ENCODE measurements at regions not wholly inside any gene's neighbourhood (a gene's known extent, or its start where the extent isn't known, plus 50 kb on each side); places are given as distances from the start of the nearest gene placed in this dataset.

GRCh38 chr2:847669-848068, 103.0 kb upstream of the SNTG2 start:
- Histone ChIP-seq H3K27ac (ENCODE audit: low read length) (no peak overlapping the region), H3K9me3 (ENCODE audit: control insufficient read depth in 2 of 2, low read length in 2 of 2) (no peaks in the 10 kb centered on the region)

GRCh38 chr2:844715-845114, 105.9 kb upstream of the SNTG2 start:
- Histone ChIP-seq H3K4me1 (ENCODE audit: control insufficient read depth, insufficient read depth, low read length) (no peaks in the 10 kb centered on the region), H3K27me3 (ENCODE audit: control insufficient read depth in 1 of 2, insufficient read depth in 2 of 2, low read length in 2 of 2) (no peaks in the 10 kb centered on the region), H3K36me3 (ENCODE audit: control insufficient read depth in 2 of 2, insufficient read depth in 2 of 2, low read length in 2 of 2) (no peaks in the 10 kb centered on the region), H3K27ac (ENCODE audit: low read length) (no peak overlapping the region), H3K9me3 (ENCODE audit: control insufficient read depth in 2 of 2, low read length in 2 of 2) (no peaks in the 10 kb centered on the region), H3K9ac (ENCODE audit: low read length in 2 of 2) (no peak overlapping the region), H3K4me3 (ENCODE audit: low read length in 2 of 2) (no peak overlapping the region)

More at GRCh38 chr2:847669-848068, 103.0 kb upstream of the SNTG2 start:
- Histone ChIP-seq H3K4me1 (ENCODE audit: control insufficient read depth, insufficient read depth, low read length) (no peaks in the 10 kb centered on the region), H3K4me3 (ENCODE audit: low read length in 2 of 2) (no peak overlapping the region), H3K27me3 (ENCODE audit: control insufficient read depth in 1 of 2, insufficient read depth in 2 of 2, low read length in 2 of 2) (no peaks in the 10 kb centered on the region), H3K9ac (ENCODE audit: low read length in 2 of 2) (no peak overlapping the region), H3K36me3 (ENCODE audit: control insufficient read depth in 2 of 2, insufficient read depth in 2 of 2, low read length in 2 of 2) (no peaks in the 10 kb centered on the region)

DNA sequence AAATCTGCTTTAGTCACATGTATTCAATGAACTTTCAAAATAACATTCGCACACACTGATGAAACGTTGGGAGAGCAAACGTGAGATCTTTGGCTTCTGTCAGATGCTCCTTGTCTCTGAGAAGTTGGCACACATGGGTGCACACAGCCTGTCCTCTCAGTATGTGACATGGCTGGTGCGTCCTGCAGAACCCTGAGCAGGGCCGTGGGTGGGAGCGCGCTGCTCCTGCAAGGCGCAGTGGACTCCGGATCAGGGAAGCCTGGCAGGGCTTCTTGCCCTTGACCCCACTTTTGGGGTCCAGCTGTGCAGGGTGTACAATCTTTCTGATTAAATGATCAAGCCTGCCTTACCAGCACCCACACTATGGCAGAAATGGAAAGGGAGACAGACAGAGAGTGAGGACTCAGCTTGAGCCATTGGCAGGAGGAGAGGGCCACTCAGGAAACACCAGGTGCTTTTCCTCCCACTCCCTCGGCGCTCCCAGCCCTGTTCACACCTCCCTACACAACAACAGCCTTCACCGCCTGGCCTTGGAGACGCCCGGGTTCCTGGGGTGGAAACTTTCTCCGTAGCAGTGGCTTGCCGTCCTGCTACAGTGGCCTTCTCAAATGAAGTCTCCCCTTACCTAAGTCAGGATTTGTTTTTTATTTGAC, 108.4 kb upstream of the SNTG2 start:
- Histone ChIP-seq H3K36me3 (ENCODE audit: control insufficient read depth in 2 of 2, insufficient read depth in 2 of 2, low read length in 2 of 2) (no peaks in the 10 kb centered on the region), H3K4me3 (ENCODE audit: low read length in 2 of 2) (no peak overlapping the region), H3K4me1 (ENCODE audit: control insufficient read depth, insufficient read depth, low read length) (no peaks in the 10 kb centered on the region), H3K27ac (ENCODE audit: low read length) (no peak overlapping the region), H3K9me3 (ENCODE audit: control insufficient read depth in 2 of 2, low read length in 2 of 2) (no peaks in the 10 kb centered on the region), H3K9ac (ENCODE audit: low read length in 2 of 2) (no peak overlapping the region), H3K27me3 (ENCODE audit: control insufficient read depth in 1 of 2, insufficient read depth in 2 of 2, low read length in 2 of 2) (no peaks in the 10 kb centered on the region)

GRCh38 chr2:841036-841435, 109.6 kb upstream of the SNTG2 start:
- Histone ChIP-seq H3K9me3 (ENCODE audit: control insufficient read depth in 2 of 2, low read length in 2 of 2) (no peaks in the 10 kb centered on the region), H3K4me3 (ENCODE audit: low read length in 2 of 2) (no peak overlapping the region), H3K36me3 (ENCODE audit: control insufficient read depth in 2 of 2, insufficient read depth in 2 of 2, low read length in 2 of 2) (no peaks in the 10 kb centered on the region), H3K9ac (ENCODE audit: low read length in 2 of 2) (no peak overlapping the region), H3K27me3 (ENCODE audit: control insufficient read depth in 1 of 2, insufficient read depth in 2 of 2, low read length in 2 of 2) (no peaks in the 10 kb centered on the region), H3K4me1 (ENCODE audit: control insufficient read depth, insufficient read depth, low read length) (no peaks in the 10 kb centered on the region), H3K27ac (ENCODE audit: low read length) (no peak overlapping the region)

GRCh38 chr2:834233-834632, 116.4 kb upstream of the SNTG2 start:
- no peak overlapping the region for H3K27ac ChIP-seq (ENCODE audit: low read length)
- no peak overlapping the region for H3K4me3 ChIP-seq (ENCODE audit: low read length in 2 of 2)
- peaks cover 0 to 11% of the 10 kb centered on the region in 2 donors for H3K27me3 ChIP-seq (ENCODE audit: control insufficient read depth in 1 of 2, insufficient read depth in 2 of 2, low read length in 2 of 2)
- H3K4me1 ChIP-seq (ENCODE audit: control insufficient read depth, insufficient read depth, low read length) = no peaks in the 10 kb centered on the region
- H3K9me3 ChIP-seq (ENCODE audit: control insufficient read depth in 2 of 2, low read length in 2 of 2) = no peaks in the 10 kb centered on the region
- no peaks in the 10 kb centered on the region for H3K36me3 ChIP-seq (ENCODE audit: control insufficient read depth in 2 of 2, insufficient read depth in 2 of 2, low read length in 2 of 2)
- H3K9ac ChIP-seq (ENCODE audit: low read length in 2 of 2) = no peak overlapping the region

DNA sequence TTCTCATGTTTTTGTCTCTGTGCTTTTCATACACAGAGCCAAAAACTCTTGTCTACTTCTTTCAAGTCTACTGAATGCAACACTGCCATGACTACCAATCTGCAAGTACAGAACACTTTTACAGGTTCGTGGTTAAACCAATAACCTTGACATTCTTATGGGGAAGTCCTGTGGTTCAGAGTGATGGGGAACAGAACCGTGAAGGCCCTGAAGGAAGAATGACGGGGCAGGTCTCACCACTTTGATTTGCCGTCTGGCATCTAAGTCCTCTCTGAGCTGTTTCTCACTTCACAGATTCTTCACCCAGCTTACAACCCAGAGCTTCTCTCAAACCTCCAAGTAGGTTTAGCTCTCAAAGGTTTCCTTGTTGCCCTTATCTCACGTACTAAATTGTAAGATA, 117.5 kb upstream of the SNTG2 start:
- Histone ChIP-seq H3K9me3 (ENCODE audit: control insufficient read depth in 2 of 2, low read length in 2 of 2) (no peaks in the 10 kb centered on the region), H3K4me1 (ENCODE audit: control insufficient read depth, insufficient read depth, low read length) (no peaks in the 10 kb centered on the region), H3K4me3 (ENCODE audit: low read length in 2 of 2) (no peak overlapping the region), H3K36me3 (ENCODE audit: control insufficient read depth in 2 of 2, insufficient read depth in 2 of 2, low read length in 2 of 2) (no peaks in the 10 kb centered on the region), H3K27ac (ENCODE audit: low read length) (no peak overlapping the region), H3K9ac (ENCODE audit: low read length in 2 of 2) (no peak overlapping the region), H3K27me3 (ENCODE audit: control insufficient read depth in 1 of 2, insufficient read depth in 2 of 2, low read length in 2 of 2) (peaks cover 0 to 11% of the 10 kb centered on the region in 2 donors)

- Histone ChIP-seq H3K27me3 (ENCODE audit: control insufficient read depth in 1 of 2, insufficient read depth in 2 of 2, low read length in 2 of 2) (peaks cover 0 to 11% of the 10 kb centered on the region in 2 donors), H3K9ac (ENCODE audit: low read length in 2 of 2) (no peak overlapping the region), H3K9me3 (ENCODE audit: control insufficient read depth in 2 of 2, low read length in 2 of 2) (no peaks in the 10 kb centered on the region), H3K4me3 (ENCODE audit: low read length in 2 of 2) (no peak overlapping the region), H3K4me1 (ENCODE audit: control insufficient read depth, insufficient read depth, low read length) (no peaks in the 10 kb centered on the region), H3K27ac (ENCODE audit: low read length) (no peak overlapping the region), H3K36me3 (ENCODE audit: control insufficient read depth in 2 of 2, insufficient read depth in 2 of 2, low read length in 2 of 2) (no peaks in the 10 kb centered on the region)
These were observed 118.0 kb upstream of the SNTG2 start for GRCh38 chr2:832635-833034.

DNA sequence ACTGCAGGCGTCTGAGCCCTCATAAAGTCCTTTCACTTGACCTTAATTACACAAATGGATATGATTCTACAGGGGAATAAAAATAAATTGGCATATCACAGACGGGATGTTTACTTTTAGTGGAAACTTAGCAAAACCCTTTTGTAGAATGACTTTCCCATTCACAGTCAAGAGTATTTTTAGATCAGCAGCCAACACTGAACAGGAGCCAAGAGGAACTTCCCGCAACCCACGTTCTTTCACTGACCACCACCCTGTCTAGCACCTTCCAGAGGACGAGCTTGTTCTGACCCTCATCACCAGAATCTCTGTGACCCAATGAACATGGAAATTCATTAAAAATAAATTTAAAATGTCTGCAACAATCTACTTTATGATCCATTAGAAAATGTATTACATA, 119.0 kb upstream of the SNTG2 start:
- H3K4me1 ChIP-seq (ENCODE audit: control insufficient read depth, insufficient read depth, low read length) = no peaks in the 10 kb centered on the region
- peaks cover 0 to 11% of the 10 kb centered on the region in 2 donors for H3K27me3 ChIP-seq (ENCODE audit: control insufficient read depth in 1 of 2, insufficient read depth in 2 of 2, low read length in 2 of 2)
- H3K27ac ChIP-seq (ENCODE audit: low read length) = no peak overlapping the region
- H3K9ac ChIP-seq (ENCODE audit: low read length in 2 of 2) = no peak overlapping the region
- no peaks in the 10 kb centered on the region for H3K9me3 ChIP-seq (ENCODE audit: control insufficient read depth in 2 of 2, low read length in 2 of 2)
- H3K4me3 ChIP-seq (ENCODE audit: low read length in 2 of 2) = no peak overlapping the region
- H3K36me3 ChIP-seq (ENCODE audit: control insufficient read depth in 2 of 2, insufficient read depth in 2 of 2, low read length in 2 of 2) = no peaks in the 10 kb centered on the region

DNA sequence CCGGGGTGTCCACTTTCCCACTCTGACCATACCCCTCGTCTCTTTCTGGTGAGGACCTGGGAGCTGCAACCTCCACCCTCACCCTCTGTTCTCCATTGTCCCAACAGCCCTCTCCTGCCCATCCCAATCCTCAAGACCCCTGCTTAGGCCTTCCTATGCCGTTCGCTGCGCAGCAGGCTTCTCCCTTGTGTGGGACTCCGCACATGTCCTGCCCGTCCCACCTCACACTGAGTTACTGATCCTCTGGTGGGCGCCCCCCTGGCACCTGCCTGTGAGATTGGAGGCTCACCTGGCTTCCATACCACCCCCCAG, 119.5 kb upstream of the SNTG2 start:
- no peaks in the 10 kb centered on the region for H3K4me1 ChIP-seq (ENCODE audit: control insufficient read depth, insufficient read depth, low read length)
- peaks cover 0 to 11% of the 10 kb centered on the region in 2 donors for H3K27me3 ChIP-seq (ENCODE audit: control insufficient read depth in 1 of 2, insufficient read depth in 2 of 2, low read length in 2 of 2)
- no peaks in the 10 kb centered on the region for H3K36me3 ChIP-seq (ENCODE audit: control insufficient read depth in 2 of 2, insufficient read depth in 2 of 2, low read length in 2 of 2)
- H3K9me3 ChIP-seq (ENCODE audit: control insufficient read depth in 2 of 2, low read length in 2 of 2) = no peaks in the 10 kb centered on the region
- H3K4me3 ChIP-seq (ENCODE audit: low read length in 2 of 2) = no peak overlapping the region
- H3K27ac ChIP-seq (ENCODE audit: low read length) = no peak overlapping the region
- no peak overlapping the region for H3K9ac ChIP-seq (ENCODE audit: low read length in 2 of 2)

DNA sequence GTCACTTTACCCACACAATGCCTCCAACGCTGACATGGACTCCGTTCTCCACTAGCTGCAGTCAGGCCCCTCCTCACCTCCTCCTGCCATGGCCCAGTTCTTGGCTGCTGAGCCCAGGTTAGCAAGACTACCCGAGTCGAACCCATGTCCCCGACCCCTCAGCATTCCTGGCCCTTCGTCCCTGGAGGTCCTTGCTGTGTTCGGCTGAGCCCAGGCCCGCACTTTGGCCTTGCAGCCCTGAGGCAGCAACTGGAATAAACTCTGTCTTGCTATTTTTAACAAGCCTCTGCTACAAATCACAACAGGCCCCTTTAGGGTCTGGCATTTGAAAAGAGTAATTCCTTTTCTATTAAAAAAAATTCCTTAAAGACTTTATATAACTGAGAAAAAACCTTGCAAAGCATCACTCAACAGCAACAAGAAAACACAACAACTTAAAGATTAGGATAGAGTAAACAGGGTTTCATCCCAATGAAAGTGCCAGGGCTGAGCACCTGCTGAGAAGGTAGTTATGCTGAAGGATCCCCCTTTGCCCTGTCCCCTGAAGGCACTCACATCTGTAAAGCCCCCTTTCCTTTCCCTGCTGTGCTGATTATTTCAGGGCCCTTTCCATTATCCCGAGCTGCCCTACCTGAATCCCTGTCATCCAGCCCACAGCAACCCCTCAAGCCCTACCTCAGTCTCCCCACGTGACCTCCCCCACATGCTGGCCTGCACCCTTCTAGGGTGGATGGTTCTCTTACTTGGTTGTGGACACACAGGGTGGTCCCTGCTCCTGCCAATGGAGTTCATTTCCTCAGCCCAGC, 120.0 kb upstream of the SNTG2 start:
- Histone ChIP-seq H3K27ac (ENCODE audit: low read length) (no peak overlapping the region), H3K27me3 (ENCODE audit: control insufficient read depth in 1 of 2, insufficient read depth in 2 of 2, low read length in 2 of 2) (peaks cover 0 to 11% of the 10 kb centered on the region in 2 donors), H3K36me3 (ENCODE audit: control insufficient read depth in 2 of 2, insufficient read depth in 2 of 2, low read length in 2 of 2) (no peaks in the 10 kb centered on the region)

GRCh38 chr2:829047-829446, 121.6 kb upstream of the SNTG2 start:
- H3K36me3 ChIP-seq (ENCODE audit: control insufficient read depth in 2 of 2, insufficient read depth in 2 of 2, low read length in 2 of 2) = no peaks in the 10 kb centered on the region
- no peak overlapping the region for H3K4me3 ChIP-seq (ENCODE audit: low read length in 2 of 2)
- H3K27me3 ChIP-seq (ENCODE audit: control insufficient read depth in 1 of 2, insufficient read depth in 2 of 2, low read length in 2 of 2) = peaks cover 0 to 7% of the 10 kb centered on the region in 2 donors
- H3K4me1 ChIP-seq (ENCODE audit: control insufficient read depth, insufficient read depth, low read length) = no peaks in the 10 kb centered on the region
- no peak overlapping the region for H3K9ac ChIP-seq (ENCODE audit: low read length in 2 of 2)
- H3K9me3 ChIP-seq (ENCODE audit: control insufficient read depth in 2 of 2, low read length in 2 of 2) = no peaks in the 10 kb centered on the region
- no peak overlapping the region for H3K27ac ChIP-seq (ENCODE audit: low read length)

More for the DNA sequence above, 120.0 kb upstream of the SNTG2 start:
- H3K4me3 ChIP-seq (ENCODE audit: low read length in 2 of 2) = no peak overlapping the region
- H3K9ac ChIP-seq (ENCODE audit: low read length in 2 of 2) = no peak overlapping the region
- H3K9me3 ChIP-seq (ENCODE audit: control insufficient read depth in 2 of 2, low read length in 2 of 2) = no peaks in the 10 kb centered on the region
- no peaks in the 10 kb centered on the region for H3K4me1 ChIP-seq (ENCODE audit: control insufficient read depth, insufficient read depth, low read length)

Measured in stomach smooth muscle (tissue), 2 donors.